ENCODE measurements at regions not wholly inside any gene's neighbourhood (a gene's known extent, or its start where the extent isn't known, plus 50 kb on each side); places are given as distances from the start of the nearest gene placed in this dataset.

DNA sequence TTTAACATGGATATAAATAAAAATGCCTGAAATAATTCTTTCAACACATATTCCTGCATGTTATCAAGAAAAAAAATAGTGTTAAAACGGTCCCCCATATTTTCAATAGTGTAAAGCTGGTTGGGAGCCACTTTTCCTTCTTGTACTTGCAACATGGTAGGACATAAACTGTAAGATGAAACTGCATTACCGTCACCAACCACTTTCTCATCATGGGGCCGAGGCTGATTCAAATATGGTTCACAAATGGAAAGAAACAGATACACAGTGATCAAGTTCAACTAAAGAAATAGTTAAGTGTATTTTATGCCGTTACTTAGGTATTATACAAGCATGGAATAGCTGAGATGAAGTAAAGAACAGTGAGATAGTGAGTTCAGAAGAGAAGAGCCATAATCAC lies 360.7 kb downstream of the ZEB2 start:
- H3K4me3 ChIP-seq (ENCODE audit: low read depth, low read length), result no peak overlapping the region
- TF ChIP-seq, protein P1, sequence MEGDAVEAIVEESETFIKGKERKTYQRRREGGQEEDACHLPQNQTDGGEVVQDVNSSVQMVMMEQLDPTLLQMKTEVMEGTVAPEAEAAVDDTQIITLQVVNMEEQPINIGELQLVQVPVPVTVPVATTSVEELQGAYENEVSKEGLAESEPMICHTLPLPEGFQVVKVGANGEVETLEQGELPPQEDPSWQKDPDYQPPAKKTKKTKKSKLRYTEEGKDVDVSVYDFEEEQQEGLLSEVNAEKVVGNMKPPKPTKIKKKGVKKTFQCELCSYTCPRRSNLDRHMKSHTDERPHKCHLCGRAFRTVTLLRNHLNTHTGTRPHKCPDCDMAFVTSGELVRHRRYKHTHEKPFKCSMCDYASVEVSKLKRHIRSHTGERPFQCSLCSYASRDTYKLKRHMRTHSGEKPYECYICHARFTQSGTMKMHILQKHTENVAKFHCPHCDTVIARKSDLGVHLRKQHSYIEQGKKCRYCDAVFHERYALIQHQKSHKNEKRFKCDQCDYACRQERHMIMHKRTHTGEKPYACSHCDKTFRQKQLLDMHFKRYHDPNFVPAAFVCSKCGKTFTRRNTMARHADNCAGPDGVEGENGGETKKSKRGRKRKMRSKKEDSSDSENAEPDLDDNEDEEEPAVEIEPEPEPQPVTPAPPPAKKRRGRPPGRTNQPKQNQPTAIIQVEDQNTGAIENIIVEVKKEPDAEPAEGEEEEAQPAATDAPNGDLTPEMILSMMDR (IDR thresholded peaks at IDR 0.05; ENCODE audit: low read depth, low read length), result no peak
- TF ChIP-seq, protein P2, sequence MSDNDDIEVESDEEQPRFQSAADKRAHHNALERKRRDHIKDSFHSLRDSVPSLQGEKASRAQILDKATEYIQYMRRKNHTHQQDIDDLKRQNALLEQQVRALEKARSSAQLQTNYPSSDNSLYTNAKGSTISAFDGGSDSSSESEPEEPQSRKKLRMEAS (IDR thresholded peaks at IDR 0.05; ENCODE audit: low read depth, low read length), result no peak
- TF ChIP-seq MYC (IDR thresholded peaks at IDR 0.05; ENCODE audit: low read depth, low read length) (no peak), POLR2A (IDR thresholded peaks at IDR 0.05; ENCODE audit: extremely low read depth, insufficient read length) (no peak)
- peak; percentile 15 for DNase-seq (ENCODE audit: low read depth)

DNA sequence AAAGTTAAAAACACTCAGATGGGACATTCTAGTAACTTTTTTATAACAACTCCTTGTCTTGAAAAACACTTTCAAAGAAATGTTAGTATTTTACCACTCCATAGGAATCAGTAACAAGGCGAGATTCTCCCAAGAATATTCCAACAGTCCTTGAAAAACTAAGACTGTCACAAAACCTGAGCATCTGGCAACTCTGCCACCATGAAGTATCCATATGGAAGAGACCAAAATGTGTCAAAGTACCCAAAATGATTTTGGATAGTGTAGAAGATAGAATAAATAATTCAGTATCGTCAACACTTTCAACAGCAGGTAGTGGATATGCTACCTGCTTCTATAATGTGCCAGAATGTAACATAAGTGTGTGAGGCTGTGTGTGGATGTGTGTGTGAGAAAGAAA lies 361.8 kb downstream of the ZEB2 start:
- no peak for DNase-seq (ENCODE audit: low read depth)

DNA sequence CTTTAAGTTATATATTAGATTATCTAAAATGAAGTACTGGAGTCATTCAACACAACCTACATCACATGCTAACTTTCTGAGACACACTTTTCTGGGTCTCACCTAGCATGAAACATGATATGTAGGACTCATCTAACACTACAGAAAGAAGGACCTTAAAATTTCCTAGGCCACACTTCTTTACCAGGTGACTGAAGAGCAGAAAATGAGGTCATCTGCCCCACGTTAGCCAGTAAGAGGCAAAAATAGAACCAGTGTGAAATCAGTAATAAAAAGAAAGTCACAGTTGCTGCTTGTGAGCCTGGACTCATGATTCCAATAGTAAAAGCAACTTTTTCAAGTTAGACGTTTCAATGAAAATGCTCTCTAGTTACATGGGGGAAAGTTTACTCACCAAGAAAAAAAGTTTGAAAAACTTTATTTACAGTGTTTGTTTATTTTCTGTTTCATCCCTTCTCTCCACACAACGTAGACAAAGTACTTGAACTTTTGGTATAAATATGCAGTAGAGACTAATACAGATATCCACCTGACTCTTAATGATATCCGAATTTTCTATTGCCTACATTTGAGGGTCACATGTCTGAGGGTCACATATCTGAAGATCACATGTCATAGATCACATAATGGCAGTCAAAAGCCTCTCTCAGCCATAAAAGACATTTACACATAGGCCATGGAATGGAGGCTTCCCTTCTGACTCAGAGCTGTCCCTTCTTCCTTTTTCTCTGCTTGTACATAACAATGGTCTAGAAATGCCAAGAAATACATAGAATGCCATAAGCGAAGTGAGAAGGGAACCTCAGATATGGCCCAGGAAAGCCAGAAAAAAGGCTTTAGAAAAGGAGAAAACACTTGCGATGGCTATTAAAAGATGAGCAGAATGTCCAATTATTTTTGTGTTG lies 362.9 kb downstream of the ZEB2 start:
- peak; percentile 9 for DNase-seq (ENCODE audit: low read depth)
- TF ChIP-seq MYC (IDR thresholded peaks at IDR 0.05; ENCODE audit: low read depth, low read length) (no peak), POLR2A (IDR thresholded peaks at IDR 0.05; ENCODE audit: extremely low read depth, insufficient read length) (no peak)
- TF ChIP-seq, protein P2 (IDR thresholded peaks at IDR 0.05; ENCODE audit: low read depth, low read length), result no peak
- TF ChIP-seq, protein P1 (IDR thresholded peaks at IDR 0.05; ENCODE audit: low read depth, low read length), result no peak
- H3K4me3 ChIP-seq (ENCODE audit: low read depth, low read length), result no peak overlapping the region

More for the DNA sequence above, 361.8 kb downstream of the ZEB2 start:
- H3K4me3 ChIP-seq (ENCODE audit: low read depth, low read length), result no peak overlapping the region
- TF ChIP-seq, protein P2 (IDR thresholded peaks at IDR 0.05; ENCODE audit: low read depth, low read length), result no peak
- no peak for TF ChIP-seq POLR2A (IDR thresholded peaks at IDR 0.05; ENCODE audit: extremely low read depth, insufficient read length)
- no peak for TF ChIP-seq MYC (IDR thresholded peaks at IDR 0.05; ENCODE audit: low read depth, low read length)
- TF ChIP-seq, protein P1 (IDR thresholded peaks at IDR 0.05; ENCODE audit: low read depth, low read length), result no peak

DNA sequence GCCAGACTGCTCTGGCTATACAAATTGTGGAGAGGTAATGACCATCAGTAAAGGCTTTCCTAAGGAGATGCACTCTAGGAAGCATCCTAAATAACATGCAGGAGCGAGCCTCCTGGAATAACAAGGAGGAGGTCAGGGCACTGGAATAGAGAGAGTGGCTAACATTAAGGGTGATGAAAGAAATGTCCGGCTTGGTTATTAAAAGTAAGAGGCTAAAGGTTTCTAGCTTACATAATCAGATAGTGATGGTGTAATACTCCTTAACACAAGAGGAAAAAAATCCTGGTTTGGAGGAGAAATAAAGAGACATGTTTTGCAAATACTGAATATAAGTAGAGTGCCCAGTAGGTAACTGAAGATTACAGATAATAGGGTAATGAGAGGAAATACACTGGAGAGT lies 365.7 kb downstream of the ZEB2 start:
- H3K4me3 ChIP-seq (ENCODE audit: low read depth, low read length), result no peak overlapping the region
- no peak for DNase-seq (ENCODE audit: low read depth)
- TF ChIP-seq, protein P2 (IDR thresholded peaks at IDR 0.05; ENCODE audit: low read depth, low read length), result no peak
- TF ChIP-seq MYC (IDR thresholded peaks at IDR 0.05; ENCODE audit: low read depth, low read length) (no peak), POLR2A (IDR thresholded peaks at IDR 0.05; ENCODE audit: extremely low read depth, insufficient read length) (no peak)
- TF ChIP-seq, protein P1 (IDR thresholded peaks at IDR 0.05; ENCODE audit: low read depth, low read length), result no peak

DNA sequence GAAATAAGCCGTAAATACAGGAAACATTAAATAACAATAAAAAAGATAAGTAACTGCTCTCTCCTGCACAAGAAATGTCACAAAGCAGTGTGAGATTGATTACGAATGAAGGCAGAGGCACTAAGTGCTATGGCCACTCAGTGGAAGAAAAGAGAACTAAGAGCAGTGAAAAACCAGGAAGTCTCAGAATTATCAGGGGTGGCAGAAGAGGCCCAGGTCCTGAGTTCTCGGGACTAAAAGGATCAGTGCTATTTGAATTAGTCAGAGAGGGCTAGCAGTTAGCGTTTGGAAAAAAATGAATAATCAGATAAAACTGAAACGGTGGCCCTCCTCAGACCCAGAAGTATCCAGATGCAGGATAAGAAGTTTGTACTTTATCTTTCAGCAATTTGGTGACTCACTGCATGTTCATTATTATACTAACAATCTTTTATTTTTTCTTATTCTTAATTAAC lies 367.1 kb downstream of the ZEB2 start:
- TF ChIP-seq POLR2A (IDR thresholded peaks at IDR 0.05; ENCODE audit: extremely low read depth, insufficient read length), result no peak
- no peak for TF ChIP-seq MYC (IDR thresholded peaks at IDR 0.05; ENCODE audit: low read depth, low read length)
- TF ChIP-seq, protein P1 (IDR thresholded peaks at IDR 0.05; ENCODE audit: low read depth, low read length), result no peak
- TF ChIP-seq, protein P2 (IDR thresholded peaks at IDR 0.05; ENCODE audit: low read depth, low read length), result no peak
- H3K4me3 ChIP-seq (ENCODE audit: low read depth, low read length), result no peak overlapping the region
- peak; percentile 51 for DNase-seq (ENCODE audit: low read depth)
